ENCODE measurements at regions not wholly inside any gene's neighbourhood (a gene's known extent, or its start where the extent isn't known, plus 50 kb on each side); places are given as distances from the start of the nearest gene placed in this dataset.

DNA sequence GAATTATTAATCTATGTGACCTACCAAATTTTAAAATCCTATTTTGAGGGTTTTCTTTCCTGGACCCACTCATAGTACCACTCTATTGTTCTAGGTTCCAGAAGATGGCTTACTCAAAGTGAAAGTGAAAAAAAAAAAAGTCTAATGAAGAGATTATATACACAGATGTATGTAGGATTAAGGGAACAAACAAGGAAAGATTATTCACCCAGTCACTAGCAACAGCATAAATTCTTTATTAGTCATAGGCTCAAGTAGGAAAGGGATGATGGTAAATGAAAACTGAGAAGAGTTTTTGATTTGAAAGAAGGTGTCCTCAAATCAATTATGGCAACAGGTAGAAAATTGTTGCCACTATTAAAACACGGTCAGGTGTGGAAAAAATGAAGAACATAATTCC lies 923.7 kb downstream of the TBC1D32 start:
- no peak overlapping the region for H3K9ac ChIP-seq (ENCODE audit: insufficient read depth, low read depth, low read length)
- no peaks in the 10 kb centered on the region for H3K27me3 ChIP-seq (ENCODE audit: control insufficient read depth in 1 of 2, insufficient read depth in 2 of 2, low read length in 2 of 2)
- no peak overlapping the region for H3K27ac ChIP-seq (ENCODE audit: extremely low read length, insufficient read depth, low read length)
- BruUV-seq (replicated peaks) = no TSS peak
- intact Hi-C loops (cut with micrococcal nuclease; ENCODE audit: unreplicated experiment) = no loop called here
- no peaks in the 10 kb centered on the region for H3K9me3 ChIP-seq (ENCODE audit: low read length)
- no peak overlapping the region for H2AFZ ChIP-seq (ENCODE audit: low read length)
- in situ Hi-C loops (cut with HindIII; ENCODE audit: extremely low pct_ligation_motif_present, low pct_unique_long_range_greater_than_20kb) = no loop called here
- ChIA-PET POLR2A (no interaction called here), CTCF (ENCODE audit: low intra/inter-chr PET ratio, low total read pairs) (no interaction called here)
- no peaks in the 10 kb centered on the region for H4K20me1 ChIP-seq (ENCODE audit: insufficient read depth, low read length)
- H3K4me2 ChIP-seq (ENCODE audit: low read depth, low read length) = no peak overlapping the region
- DNase-seq (ENCODE audit: low spot score) (no peak), FAIRE-seq (no peak), ATAC-seq (no peak)
- H3K4me1 ChIP-seq (ENCODE audit: insufficient read depth, low read length) = no peaks in the 10 kb centered on the region
- WGBS (ENCODE audit: low lambda C conversion rate) = 50% methylated on average over 1 of the region's 1 CpG
- H3K4me3 ChIP-seq (replicated peaks in 1 of 3; ENCODE audit: insufficient read depth in 1 of 3, low read depth in 2 of 3, low read length in 3 of 3) = no peak overlapping the region
- TF ChIP-seq FIP1L1 (IDR thresholded peaks at IDR 0.05; ENCODE audit: borderline replicate concordance, insufficient read depth, low read depth, low read length) (no peak), STAG1 (CRISPR knock-in tag; IDR thresholded peaks at IDR 0.05) (no peak), PHF5A (CRISPR knock-in tag; IDR thresholded peaks at IDR 0.05; ENCODE audit: low read depth, unreplicated experiment) (no peak), MTF2 (CRISPR knock-in tag; IDR thresholded peaks at IDR 0.05; ENCODE audit: borderline replicate concordance) (no peak), ZNF660 (CRISPR knock-in tag; IDR thresholded peaks at IDR 0.05; ENCODE audit: borderline replicate concordance, low read depth) (no peak), GZF1 (CRISPR knock-in tag; IDR thresholded peaks at IDR 0.05) (no peak)
- TF ChIP-seq, protein P1, sequence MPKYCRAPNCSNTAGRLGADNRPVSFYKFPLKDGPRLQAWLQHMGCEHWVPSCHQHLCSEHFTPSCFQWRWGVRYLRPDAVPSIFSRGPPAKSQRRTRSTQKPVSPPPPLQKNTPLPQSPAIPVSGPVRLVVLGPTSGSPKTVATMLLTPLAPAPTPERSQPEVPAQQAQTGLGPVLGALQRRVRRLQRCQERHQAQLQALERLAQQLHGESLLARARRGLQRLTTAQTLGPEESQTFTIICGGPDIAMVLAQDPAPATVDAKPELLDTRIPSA (CRISPR knock-in tag; IDR thresholded peaks at IDR 0.05; ENCODE audit: borderline replicate concordance) = no peak
- TF ChIP-seq, protein P2, sequence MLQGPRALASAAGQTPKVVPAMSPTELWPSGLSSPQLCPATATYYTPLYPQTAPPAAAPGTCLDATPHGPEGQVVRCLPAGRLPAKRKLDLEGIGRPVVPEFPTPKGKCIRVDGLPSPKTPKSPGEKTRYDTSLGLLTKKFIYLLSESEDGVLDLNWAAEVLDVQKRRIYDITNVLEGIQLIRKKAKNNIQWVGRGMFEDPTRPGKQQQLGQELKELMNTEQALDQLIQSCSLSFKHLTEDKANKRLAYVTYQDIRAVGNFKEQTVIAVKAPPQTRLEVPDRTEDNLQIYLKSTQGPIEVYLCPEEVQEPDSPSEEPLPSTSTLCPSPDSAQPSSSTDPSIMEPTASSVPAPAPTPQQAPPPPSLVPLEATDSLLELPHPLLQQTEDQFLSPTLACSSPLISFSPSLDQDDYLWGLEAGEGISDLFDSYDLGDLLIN (CRISPR knock-in tag; IDR thresholded peaks at IDR 0.05; ENCODE audit: borderline replicate concordance) = no peak
- TF ChIP-seq, protein P3, sequence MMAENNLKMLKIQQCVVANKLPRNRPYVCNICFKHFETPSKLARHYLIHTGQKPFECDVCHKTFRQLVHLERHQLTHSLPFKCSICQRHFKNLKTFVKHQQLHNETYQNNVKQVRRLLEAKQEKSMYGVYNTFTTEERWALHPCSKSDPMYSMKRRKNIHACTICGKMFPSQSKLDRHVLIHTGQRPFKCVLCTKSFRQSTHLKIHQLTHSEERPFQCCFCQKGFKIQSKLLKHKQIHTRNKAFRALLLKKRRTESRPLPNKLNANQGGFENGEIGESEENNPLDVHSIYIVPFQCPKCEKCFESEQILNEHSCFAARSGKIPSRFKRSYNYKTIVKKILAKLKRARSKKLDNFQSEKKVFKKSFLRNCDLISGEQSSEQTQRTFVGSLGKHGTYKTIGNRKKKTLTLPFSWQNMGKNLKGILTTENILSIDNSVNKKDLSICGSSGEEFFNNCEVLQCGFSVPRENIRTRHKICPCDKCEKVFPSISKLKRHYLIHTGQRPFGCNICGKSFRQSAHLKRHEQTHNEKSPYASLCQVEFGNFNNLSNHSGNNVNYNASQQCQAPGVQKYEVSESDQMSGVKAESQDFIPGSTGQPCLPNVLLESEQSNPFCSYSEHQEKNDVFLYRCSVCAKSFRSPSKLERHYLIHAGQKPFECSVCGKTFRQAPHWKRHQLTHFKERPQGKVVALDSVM (CRISPR knock-in tag; IDR thresholded peaks at IDR 0.05) = no peak
- H3K36me3 ChIP-seq (replicated peaks in 1 of 2; ENCODE audit: control insufficient read depth in 1 of 2, insufficient read depth in 2 of 2, low read length in 2 of 2) = no peaks in the 10 kb centered on the region
- no peaks in the 10 kb centered on the region for H3K79me2 ChIP-seq (ENCODE audit: insufficient read depth, low read length)
